Smooth muscle cell (in vitro differentiated cells): ENCODE measurements at regions not wholly inside any gene's neighbourhood (a gene's known extent, or its start where the extent isn't known, plus 50 kb on each side); places are given as distances from the start of the nearest gene placed in this dataset.

Experiments
- DNase-seq: peaks from one replicate; lab custom pipeline; 2025; ENCODE audit not compliant: unreplicated experiment; lab: John Stamatoyannopoulos, UW
- H2AFZ ChIP-seq: fragments of 200-600 bp; sonication (generic); 2 replicates; pipeline ENCODE4 v1.6.0; 2016; ENCODE audit warnings: antibody characterized with exemption, low read depth, mild to moderate bottlenecking
- H3F3A ChIP-seq: fragments of 200-600 bp; sonication (generic); 2 replicates; pipeline ENCODE4 v1.6.0; 2017; ENCODE audit warnings: antibody characterized with exemption, low read depth
- H3K27ac ChIP-seq: fragments of 200-600 bp; sonication (generic); 2 replicates; pipeline ENCODE4 v1.5.1; 2016; ENCODE audit warnings: low read depth, mild to moderate bottlenecking
- H3K27me3 ChIP-seq: fragments of 200-600 bp; sonication (generic); 2 replicates; pipeline ENCODE4 v1.6.1; 2016; ENCODE audit warnings: low read depth, mild to moderate bottlenecking
- H3K36me3 ChIP-seq: fragments of 200-600 bp; sonication (generic); 2 replicates; pipeline ENCODE4 v1.5.1; 2016; ENCODE audit warnings: low read depth
- H3K4me1 ChIP-seq: fragments of 200-600 bp; sonication (generic); 2 replicates; pipeline ENCODE4 v1.5.1; 2016; ENCODE audit warnings: low read depth
- H3K4me2 ChIP-seq: fragments of 200-600 bp; sonication (generic); 2 replicates; pipeline ENCODE4 v1.6.0; 2016; ENCODE audit warnings: mild to moderate bottlenecking
- H3K4me3 ChIP-seq: fragments of 200-600 bp; sonication (generic); 2 replicates; pipeline ENCODE4 v1.5.1; 2016; ENCODE audit warnings: mild to moderate bottlenecking
- H3K79me2 ChIP-seq: fragments of 200-600 bp; sonication (generic); 2 replicates; pipeline ENCODE4 v1.6.0; 2016; ENCODE audit warnings: low read depth, mild to moderate bottlenecking
- H3K9ac ChIP-seq: fragments of 200-600 bp; sonication (generic); 2 replicates; pipeline ENCODE4 v1.6.0; 2016; ENCODE audit warnings: low read depth
- H3K9me3 ChIP-seq: fragments of 200-600 bp; sonication (generic); replicated peaks from 2 replicates; pipeline ENCODE4 v1.5.1; 2016; ENCODE audit warnings: low read depth
- H4K20me1 ChIP-seq: fragments of 200-600 bp; sonication (generic); 2 replicates; pipeline ENCODE4 v1.6.0; 2016; ENCODE audit warnings: low read depth
- WGBS: methylation state at CpG from one replicate; pipeline ENCODE4 v1.1.7; 2016; ENCODE audit warnings: low lambda C conversion rate; 5-methylcytosine and 5-hydroxymethylcytosine counted together
- TF ChIP-seq, protein P1 (sequence below): fragments of 200-600 bp; sonication (generic); IDR thresholded peaks from 2 replicates; pipeline ENCODE4 v1.5.1; 2017; ENCODE audit warnings: borderline replicate concordance, mild to moderate bottlenecking, antibody characterized with exemption; ENCODE audit not compliant: insufficient read depth, poor library complexity, severe bottlenecking

DNA sequence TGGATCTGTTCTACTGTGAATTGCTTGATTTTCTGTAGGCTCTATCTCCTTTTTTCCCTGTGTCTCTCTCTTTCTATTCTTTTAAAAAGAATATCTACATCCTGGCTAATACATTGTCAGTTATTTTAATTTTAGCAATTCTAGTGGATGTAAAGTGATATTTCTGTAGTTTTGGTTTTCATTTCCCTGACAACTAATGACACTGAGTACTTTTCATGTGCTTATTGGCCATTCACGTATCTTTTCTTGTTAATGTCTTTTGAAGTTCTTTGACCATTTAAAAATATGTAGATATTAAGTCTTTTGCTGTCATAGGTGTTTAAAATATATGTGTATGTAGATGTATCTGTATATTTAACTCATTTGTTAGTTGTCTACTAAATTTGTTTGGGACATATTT lies 59.0 kb upstream of the SOX3 start:
- H3K79me2 ChIP-seq = no peaks in the 10 kb centered on the region
- TF ChIP-seq, protein P1, sequence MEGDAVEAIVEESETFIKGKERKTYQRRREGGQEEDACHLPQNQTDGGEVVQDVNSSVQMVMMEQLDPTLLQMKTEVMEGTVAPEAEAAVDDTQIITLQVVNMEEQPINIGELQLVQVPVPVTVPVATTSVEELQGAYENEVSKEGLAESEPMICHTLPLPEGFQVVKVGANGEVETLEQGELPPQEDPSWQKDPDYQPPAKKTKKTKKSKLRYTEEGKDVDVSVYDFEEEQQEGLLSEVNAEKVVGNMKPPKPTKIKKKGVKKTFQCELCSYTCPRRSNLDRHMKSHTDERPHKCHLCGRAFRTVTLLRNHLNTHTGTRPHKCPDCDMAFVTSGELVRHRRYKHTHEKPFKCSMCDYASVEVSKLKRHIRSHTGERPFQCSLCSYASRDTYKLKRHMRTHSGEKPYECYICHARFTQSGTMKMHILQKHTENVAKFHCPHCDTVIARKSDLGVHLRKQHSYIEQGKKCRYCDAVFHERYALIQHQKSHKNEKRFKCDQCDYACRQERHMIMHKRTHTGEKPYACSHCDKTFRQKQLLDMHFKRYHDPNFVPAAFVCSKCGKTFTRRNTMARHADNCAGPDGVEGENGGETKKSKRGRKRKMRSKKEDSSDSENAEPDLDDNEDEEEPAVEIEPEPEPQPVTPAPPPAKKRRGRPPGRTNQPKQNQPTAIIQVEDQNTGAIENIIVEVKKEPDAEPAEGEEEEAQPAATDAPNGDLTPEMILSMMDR = no peak
- no peaks in the 10 kb centered on the region for H3K27me3 ChIP-seq
- H2AFZ ChIP-seq = no peak overlapping the region
- H3K9me3 ChIP-seq = no peaks in the 10 kb centered on the region
- H3K4me1 ChIP-seq = no peaks in the 10 kb centered on the region
- no peaks in the 10 kb centered on the region for H3K36me3 ChIP-seq
- no peaks in the 10 kb centered on the region for H3F3A ChIP-seq
- no peak overlapping the region for H3K9ac ChIP-seq
- H3K4me3 ChIP-seq = no peak overlapping the region
- no peaks in the 10 kb centered on the region for H4K20me1 ChIP-seq
- H3K27ac ChIP-seq = no peak overlapping the region
- H3K4me2 ChIP-seq = no peak overlapping the region
- 57% methylated on average over 1 of the region's 1 CpG for WGBS
- DNase-seq = no peak
